GM12891 (cell line): ENCODE measurements at regions not wholly inside any gene's neighbourhood (a gene's known extent, or its start where the extent isn't known, plus 50 kb on each side); places are given as distances from the start of the nearest gene placed in this dataset.

Experiments used
- PAX5 ChIP-seq: IDR thresholded peaks from 2 replicates; pipeline ENCODE4 v1.6.1; 2011; ENCODE audit warnings: low read length, moderate library complexity, mild to moderate bottlenecking; ENCODE audit not compliant: insufficient read depth, severe bottlenecking
- POLR2A ChIP-seq: IDR thresholded peaks from 2 replicates; pipeline ENCODE4 v1.6.1; 2011; ENCODE audit warnings: low read depth, low read length, control low read depth
- POLR2AphosphoS5 ChIP-seq: IDR thresholded peaks from 2 replicates; pipeline ENCODE4 v1.6.1; 2011; ENCODE audit warnings: low read depth, low read length, control low read depth
- POU2F2 ChIP-seq: IDR thresholded peaks from 2 replicates; pipeline ENCODE4 v1.6.1; 2011; ENCODE audit warnings: low read depth, mild to moderate bottlenecking, control low read depth, low read length, moderate library complexity
- TAF1 ChIP-seq: IDR thresholded peaks from 2 replicates; pipeline ENCODE4 v1.6.1; 2011; ENCODE audit warnings: low read depth, low read length, control low read depth

DNA sequence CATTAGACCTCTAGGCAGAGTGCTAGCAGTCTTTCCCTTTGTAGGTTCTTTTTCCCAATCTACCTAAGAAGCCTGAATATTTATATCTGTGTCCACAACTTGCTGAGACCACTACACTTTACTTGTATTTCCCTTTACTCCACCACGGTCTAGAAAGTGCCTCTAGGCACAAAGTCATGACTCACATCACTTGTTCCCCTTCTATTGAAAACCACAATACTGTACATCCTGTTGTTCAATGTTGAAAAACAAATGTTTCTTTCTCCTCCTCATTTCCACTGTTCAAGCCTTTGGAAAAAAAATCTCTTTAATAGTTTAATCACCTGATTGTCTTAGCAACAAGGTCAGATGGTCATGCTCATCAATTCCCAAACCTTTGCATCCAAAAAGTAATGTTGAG, 326.7 kb downstream of the GUCY2F start:
- no peak for TF ChIP-seq POLR2AphosphoS5
- no peak for TF ChIP-seq POLR2A
- no peak for TF ChIP-seq TAF1
- no peak for TF ChIP-seq PAX5
- no peak for TF ChIP-seq POU2F2
